NCI-H1092 (cell line): ENCODE measurements at regions not wholly inside any gene's neighbourhood (a gene's known extent, or its start where the extent isn't known, plus 50 kb on each side); places are given as distances from the start of the nearest gene placed in this dataset.
"Not testable (repeated sequence)": the region's sequence is repeated elsewhere in the genome, so short reads cannot be mapped to it uniquely, and the experiment has no call there.

Experiments used
- DNase-seq: peaks from one replicate; lab custom pipeline; 2025; lab: John Stamatoyannopoulos, UW

GRCh38 chr6:137709424-137710236 is 157.4 kb upstream of the TNFAIP3 start:
- DNase-seq = no peak

DNA sequence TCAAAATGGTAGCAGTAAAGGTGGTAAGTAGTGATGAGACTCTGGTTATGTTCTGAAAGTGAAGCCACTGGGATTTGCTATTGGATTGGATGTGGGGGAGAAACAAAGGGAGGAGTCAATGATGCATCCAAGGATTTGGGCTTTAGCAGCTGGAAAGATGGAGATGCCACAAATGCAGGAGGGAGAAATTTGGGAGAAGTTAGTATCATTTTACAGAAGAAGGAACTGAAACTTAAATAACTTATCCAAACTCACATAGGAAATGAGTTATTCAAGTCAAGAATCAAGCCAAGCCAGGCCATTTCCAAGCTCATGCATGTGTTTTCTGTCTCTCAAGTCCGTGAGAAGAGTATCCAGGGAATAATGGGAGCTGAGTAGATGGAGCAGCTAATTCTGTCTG is 155.1 kb upstream of the TNFAIP3 start:
- no peak for DNase-seq

DNA sequence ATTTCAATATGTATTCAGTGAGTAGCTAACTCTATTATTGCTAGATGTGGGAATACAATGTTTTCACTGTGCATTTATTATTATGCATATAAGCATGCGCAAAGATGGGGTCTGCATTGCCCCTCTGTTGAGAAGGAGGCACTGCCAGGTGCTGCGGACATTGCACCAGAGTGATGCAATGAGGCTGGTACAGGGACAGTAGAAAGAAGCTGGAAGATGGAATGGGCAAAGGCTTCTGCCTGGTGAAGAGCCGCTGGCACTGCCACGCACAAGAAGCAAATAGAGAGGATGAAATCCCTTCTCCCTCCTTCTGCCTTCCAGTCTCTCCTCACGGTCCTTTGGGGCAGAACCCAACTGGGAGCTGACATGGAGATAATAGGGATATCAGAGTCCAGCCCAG is 154.5 kb upstream of the TNFAIP3 start:
- DNase-seq = no peak

DNA sequence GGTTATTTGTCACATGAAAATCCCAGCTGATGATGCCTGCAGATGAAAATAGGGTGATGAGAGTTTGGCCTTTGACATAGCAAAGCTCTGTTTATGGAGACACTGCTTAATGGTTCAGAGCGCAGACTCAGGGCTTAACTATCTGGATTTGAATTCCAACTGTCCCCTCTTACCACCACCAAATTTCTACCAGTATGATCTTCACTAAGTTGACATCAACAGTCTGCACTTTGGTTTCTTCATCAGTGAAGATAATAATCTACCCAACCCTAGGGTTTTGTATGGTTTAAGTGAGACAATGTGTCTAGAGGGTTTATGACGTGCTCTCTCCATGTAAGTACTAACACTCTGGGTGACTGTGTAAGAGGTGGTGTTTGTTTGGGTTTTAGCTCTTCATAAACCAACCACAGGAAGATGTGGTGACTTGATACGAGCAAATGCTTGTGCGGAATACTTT is 151.4 kb upstream of the TNFAIP3 start:
- no peak for DNase-seq

GRCh38 chr6:137717074-137718073 is 149.7 kb upstream of the TNFAIP3 start:
- DNase-seq = no peak

DNA sequence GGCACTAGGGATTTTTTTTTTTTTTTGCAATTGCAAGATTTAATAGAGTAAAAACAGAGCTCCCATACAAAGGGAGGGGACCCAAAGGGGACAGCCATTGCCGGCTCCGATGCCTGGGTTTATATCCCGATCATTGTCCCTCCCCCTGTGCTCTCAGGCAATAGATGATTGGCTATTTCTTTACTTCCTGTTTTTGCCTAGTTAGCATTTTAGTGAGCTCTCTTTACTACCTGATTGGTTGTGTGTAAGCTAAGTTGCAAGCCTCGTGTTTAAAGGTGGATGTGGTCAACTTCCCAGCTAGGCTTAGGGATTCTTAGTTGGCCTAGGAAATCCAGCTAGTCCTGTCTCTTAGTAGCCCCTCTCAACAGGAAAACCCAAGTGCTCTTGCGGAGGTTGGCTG is 148.2 kb upstream of the TNFAIP3 start:
- not testable (repeated sequence) for DNase-seq

GRCh38 chr6:137722749-137723272 is 144.2 kb upstream of the TNFAIP3 start:
- DNase-seq = no peak

DNA sequence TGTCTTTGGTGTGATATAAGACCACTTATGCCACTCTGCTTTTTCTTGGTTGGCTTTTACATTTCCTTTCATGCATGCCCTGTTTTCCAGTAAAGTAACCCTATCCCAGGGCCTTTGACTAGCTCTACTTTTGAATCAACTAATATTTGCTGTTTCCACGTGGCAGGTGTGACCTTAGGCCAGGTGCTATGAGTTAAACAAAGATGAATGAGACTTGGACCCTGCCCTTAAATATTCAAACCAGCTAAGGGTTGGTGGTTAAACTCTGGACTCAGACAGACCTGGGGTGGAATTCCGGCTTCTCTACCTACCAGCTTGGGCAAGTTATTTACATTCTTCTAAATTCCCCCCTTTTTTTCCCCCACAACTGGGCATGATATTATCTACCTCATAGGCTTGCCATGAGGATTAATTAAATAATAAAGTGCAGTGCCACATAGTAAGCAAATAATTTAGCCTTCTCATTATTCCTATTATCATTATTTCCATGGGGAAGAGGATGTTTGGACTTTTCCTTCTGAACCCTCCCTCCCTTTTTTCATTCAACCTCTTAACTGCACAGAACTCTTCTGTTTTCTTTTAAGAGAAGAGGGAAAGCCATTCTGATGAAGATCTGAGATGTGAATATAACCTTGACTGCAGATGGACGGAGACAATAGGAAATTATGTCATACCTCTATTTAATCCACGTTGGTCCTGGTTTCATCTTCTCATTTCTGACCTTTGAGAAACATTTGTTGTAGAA is 143.6 kb upstream of the TNFAIP3 start:
- DNase-seq = no peak

- no peak for DNase-seq
Observed at GRCh38 chr6:137724018-137724403, 143.0 kb upstream of the TNFAIP3 start.

- no peak for DNase-seq
Observed at GRCh38 chr6:137724495-137725211, 142.4 kb upstream of the TNFAIP3 start.

DNA sequence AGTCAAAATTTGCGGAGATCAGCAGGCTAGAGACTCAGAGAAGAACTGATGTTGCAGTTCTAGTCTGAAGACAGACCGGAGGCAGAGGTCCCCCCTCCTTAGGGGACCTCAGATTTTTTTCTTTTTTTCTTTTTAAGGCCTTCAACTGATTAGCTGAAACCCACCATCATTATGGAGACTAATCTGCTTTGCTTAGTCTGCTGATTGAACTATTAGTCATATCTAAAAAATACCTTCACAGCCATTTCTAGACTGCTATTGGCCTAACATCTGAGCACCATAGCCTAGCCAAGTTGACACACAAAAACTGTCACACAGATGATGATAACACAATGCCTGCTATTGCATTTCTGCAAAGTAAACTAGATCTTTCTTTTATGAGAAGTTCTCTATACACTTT is 141.1 kb upstream of the TNFAIP3 start:
- DNase-seq = no peak

DNA sequence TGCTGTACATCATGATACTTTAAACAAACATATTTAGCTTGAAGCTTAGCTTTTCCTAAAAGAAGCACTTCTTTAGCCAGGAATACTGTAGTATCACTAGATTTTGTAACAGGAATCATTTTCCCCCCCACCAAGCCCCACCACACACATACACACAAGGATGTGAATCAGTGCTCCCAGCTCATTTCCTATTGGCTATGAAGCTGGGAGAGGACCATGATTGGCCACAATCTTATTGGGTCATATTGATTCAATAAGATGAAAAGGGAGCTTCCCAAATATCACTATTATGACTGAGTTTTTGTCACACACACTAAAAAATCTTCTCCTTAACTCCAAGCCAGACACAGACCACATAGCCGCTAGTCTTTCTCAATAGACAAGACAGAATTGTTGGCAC is 140.5 kb upstream of the TNFAIP3 start:
- DNase-seq = no peak

- no peak for DNase-seq
Observed at GRCh38 chr6:137727216-137727765, 139.8 kb upstream of the TNFAIP3 start.

DNA sequence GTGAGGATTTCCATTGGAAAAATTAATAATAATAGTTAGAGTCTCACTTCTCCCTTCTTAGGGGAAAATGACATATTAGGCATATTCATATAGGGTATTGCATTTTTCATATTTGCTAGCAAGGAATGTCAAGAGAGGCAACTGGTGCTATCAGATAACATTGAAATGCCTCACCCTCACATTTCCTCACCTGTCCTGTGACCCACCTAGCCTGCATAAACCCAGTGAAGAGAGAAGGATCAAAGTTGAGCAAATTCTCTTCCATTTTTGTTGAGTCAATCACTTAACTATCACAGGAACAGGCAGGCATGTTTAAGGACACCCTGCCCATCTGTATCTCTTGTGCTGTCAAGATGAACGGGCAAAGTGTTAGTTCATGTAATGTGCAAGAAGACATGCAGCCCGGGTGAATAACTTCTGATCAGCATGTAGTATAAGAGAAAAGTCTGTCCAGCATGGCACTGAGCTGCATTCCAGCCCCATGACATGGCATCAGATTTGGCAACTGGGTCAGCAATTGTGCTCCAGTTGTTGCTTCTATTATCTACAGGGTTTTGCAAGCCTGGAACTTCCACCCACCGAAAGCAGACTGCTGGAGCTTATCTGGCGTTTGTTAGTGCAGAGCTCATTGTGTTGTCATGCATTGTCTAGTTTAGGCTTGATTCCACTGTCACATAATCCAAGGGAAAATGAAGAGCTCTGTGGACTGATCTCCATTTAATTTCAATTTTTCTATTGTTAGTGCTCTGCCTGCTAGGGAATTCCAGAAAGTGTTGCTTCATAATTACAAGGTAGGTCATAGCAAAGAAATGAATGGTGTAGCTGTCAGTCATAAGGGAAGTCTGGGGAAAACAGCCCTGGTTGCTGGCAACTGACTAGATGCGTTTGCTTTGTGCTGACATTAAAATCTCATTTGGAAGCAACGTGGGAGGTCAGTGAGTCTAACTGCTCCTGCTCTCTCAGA is 138.4 kb upstream of the TNFAIP3 start:
- DNase-seq = no peak

DNA sequence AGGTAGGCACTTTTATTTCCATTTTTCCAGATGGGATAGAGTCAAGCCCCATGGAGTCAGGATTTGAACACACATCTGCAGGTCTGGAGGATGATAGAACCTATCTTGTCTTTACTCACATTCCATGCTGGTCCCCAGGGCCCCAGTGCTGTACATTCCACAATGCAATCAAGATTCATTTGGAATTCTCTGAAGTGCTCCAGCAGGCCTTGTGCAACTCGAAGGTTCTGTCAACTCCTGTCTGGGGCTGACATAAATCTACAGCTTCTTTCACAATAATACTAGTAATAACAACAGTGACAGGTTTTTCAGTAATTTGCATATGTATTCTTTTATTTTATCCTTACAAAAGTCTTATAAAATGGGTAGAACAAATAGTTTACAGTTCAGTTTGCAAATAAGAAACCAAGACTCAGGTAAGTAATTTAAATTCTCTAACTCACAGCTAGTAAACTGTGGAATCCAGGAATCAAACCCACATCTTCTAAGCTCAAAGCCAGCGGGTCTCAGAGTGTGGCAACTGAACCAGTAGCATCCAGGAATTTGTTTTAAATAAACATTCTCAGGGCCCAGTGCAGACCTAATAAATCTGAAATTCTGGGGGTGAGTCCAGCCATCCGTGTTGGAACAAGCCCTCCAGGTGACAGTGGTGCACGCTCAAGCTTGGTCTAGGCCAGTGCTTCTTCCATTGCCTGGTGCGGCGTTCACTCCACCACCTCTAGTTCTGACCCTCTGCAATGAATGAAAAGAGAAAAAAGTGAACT is 137.0 kb upstream of the TNFAIP3 start:
- DNase-seq = no peak

DNA sequence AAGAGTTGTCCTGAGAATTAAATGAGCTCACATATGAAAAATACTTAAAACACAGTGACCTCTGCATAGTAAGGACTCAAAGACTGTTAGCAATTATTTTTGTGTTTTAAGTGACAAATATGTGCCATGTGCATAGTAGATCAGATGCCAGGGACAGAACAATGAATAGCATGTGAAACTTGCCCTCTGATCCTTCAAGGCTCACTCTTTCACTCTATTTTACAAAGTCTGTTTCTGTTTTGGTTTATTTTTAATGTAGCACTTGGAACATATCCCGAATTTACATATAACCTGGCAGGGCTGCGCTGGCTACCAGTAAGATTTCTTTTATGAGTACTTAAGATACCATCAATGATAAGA is 135.5 kb upstream of the TNFAIP3 start:
- DNase-seq = no peak

DNA sequence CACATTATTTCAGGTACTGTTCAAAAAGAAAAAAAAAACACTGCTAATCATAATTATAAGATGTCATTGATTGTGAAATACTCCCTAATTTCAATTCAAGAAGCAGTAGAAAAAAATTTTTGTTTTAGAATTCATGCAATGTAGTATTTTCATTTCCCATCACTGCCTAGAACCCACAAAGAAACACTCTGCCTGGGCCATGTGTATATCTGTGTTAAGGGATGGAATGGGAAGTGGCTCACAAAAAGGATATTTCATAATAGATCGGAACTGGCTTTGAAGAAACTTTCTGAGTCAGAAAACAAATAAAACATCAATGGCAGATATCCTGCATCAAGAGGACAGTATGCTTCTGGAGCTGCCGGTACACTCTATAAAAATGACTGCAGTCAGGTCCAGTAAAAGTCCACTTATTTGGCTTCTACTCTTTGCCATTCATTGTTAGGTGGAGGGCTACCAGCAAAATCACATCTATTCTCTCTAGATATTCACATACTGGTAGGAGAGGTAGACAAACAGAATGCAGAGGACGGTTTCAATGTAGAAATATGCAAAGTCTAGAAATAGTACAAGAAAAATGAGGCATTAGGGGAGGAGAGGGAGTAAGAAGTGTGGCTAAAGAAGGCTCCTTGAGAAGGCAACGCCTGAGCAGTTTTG is 135.0 kb upstream of the TNFAIP3 start:
- no peak for DNase-seq

GRCh38 chr6:137733372-137733771 is 133.7 kb upstream of the TNFAIP3 start:
- no peak for DNase-seq
